ENCODE measurements at regions not wholly inside any gene's neighbourhood (a gene's known extent, or its start where the extent isn't known, plus 50 kb on each side); places are given as distances from the start of the nearest gene placed in this dataset.

DNA sequence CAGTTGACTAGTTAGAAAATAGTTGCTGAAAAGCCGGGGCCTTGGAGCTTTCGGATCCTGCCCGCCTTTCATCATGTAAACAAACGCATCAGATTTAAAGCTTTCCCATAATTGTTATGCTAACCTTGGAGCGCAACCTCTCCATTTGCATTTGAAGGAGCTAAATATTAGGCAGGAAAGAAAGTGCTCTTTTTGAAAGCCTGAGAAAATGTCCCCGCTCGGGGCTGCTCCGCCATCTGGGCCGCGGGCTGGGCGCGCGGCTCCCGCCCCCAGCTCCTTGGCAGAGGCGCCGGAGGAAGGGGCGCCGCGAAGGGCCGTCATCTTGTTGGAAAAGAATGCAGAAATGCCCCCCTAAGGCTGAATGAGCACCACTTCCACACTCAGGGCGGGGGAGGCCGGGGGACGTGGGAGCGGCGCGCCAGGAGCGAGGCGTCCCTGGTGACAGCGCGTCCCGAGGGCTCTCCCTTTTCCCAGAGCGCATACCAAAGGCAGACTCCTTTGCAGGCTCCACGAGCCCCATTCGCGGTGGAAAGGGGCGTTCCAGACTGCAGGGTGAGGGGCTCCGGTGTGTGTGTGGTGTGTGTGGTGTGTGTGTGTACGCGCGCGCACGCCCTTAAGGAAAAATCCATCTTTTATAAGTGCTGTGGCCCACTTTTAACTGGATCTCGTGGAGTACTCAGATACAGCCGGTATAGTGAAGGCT lies 145.6 kb upstream of the ID4 start (continued):
- TF ChIP-seq CREB1 (IDR thresholded peaks at IDR 0.05) (peak; percentile 55; the same call in 1 of the 2 replicates), KDM4A (IDR thresholded peaks at IDR 0.05; ENCODE audit: low read depth, low read length, severe bottlenecking) (no peak), TBP (IDR thresholded peaks at IDR 0.05; ENCODE audit: low read depth, low read length) (peak; percentile 58; the same call in 1 of the 2 replicates), MAX (IDR thresholded peaks at IDR 0.05) (0 out of 2 replicates have a peak, but pooled peaks have one; percentile 13), CTCF (IDR thresholded peaks at IDR 0.05; ENCODE audit: control extremely low read depth in 1 of 3, insufficient read depth in 1 of 3, low read depth in 1 of 3, low read length in 3 of 3) (no peak), E2F6 (IDR thresholded peaks at IDR 0.05) (no peak; the same call in 1 of the 2 replicates), POLR2AphosphoS5 (IDR thresholded peaks at IDR 0.05; ENCODE audit: low read depth, low read length) (no peak; the same call in 1 of the 2 replicates), GABPA (IDR thresholded peaks at IDR 0.05; ENCODE audit: borderline replicate concordance, insufficient read depth, low read length) (no peak), EZH2 (IDR thresholded peaks at IDR 0.05; ENCODE audit: low read depth, low read length, severe bottlenecking) (no peak), RBBP5 (IDR thresholded peaks at IDR 0.05; ENCODE audit: borderline replicate concordance, low read depth, low read length) (peak; percentile 96), NRF1 (IDR thresholded peaks at IDR 0.05; ENCODE audit: low read depth, low read length) (no peak), CBX5 (IDR thresholded peaks at IDR 0.05; ENCODE audit: low read depth, low read length) (no peak), SIRT6 (IDR thresholded peaks at IDR 0.05; ENCODE audit: low read length) (no peak), EGR1 (IDR thresholded peaks at IDR 0.05; ENCODE audit: borderline replicate concordance, low read depth, low read length) (0 out of 2 replicates have a peak, but pooled peaks have one; percentile 24), TEAD4 (IDR thresholded peaks at IDR 0.05; ENCODE audit: low read depth, low read length) (no peak), YY1 (IDR thresholded peaks at IDR 0.05; ENCODE audit: low read depth, low read length) (peak; percentile 81), HDAC2 (IDR thresholded peaks at IDR 0.05; ENCODE audit: borderline replicate concordance in 1 of 2, low read depth in 2 of 2, low read length in 2 of 2) (0 out of 4 replicates have a peak, but pooled peaks of 1 of the 2 experiments have one; percentile 21), RFX5 (IDR thresholded peaks at IDR 0.05; ENCODE audit: borderline replicate concordance, low read depth, low read length) (no peak), MAFK (IDR thresholded peaks at IDR 0.05; ENCODE audit: low read depth, low read length) (no peak), SIX5 (IDR thresholded peaks at IDR 0.05; ENCODE audit: low read depth, low read length) (no peak)
- TF ChIP-seq, protein P1, sequence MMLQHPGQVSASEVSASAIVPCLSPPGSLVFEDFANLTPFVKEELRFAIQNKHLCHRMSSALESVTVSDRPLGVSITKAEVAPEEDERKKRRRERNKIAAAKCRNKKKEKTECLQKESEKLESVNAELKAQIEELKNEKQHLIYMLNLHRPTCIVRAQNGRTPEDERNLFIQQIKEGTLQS (IDR thresholded peaks at IDR 0.05; ENCODE audit: insufficient read depth, low read depth, low read length), result no peak

All from H1 (cell line).